ENCODE measurements at regions not wholly inside any gene's neighbourhood (a gene's known extent, or its start where the extent isn't known, plus 50 kb on each side); places are given as distances from the start of the nearest gene placed in this dataset.
"Not testable (repeated sequence)": the region's sequence is repeated elsewhere in the genome, so short reads cannot be mapped to it uniquely, and the experiment has no call there.

GRCh38 chr21:35274090-35274489, 225.0 kb upstream of the RUNX1 start:
- DNase-seq = no peak

- no peak for DNase-seq
Observed at GRCh38 chr21:35273333-35273732, 224.2 kb upstream of the RUNX1 start.

GRCh38 chr21:35271344-35272118, 222.4 kb upstream of the RUNX1 start:
- not testable (repeated sequence) for DNase-seq

GRCh38 chr21:35268817-35269216, 219.7 kb upstream of the RUNX1 start:
- DNase-seq = no peak

GRCh38 chr21:35268261-35268660, 219.2 kb upstream of the RUNX1 start:
- no peak for DNase-seq

- DNase-seq = no peak
Observed at GRCh38 chr21:35266546-35266945, 217.4 kb upstream of the RUNX1 start.

- DNase-seq = no peak
Observed at GRCh38 chr21:35265170-35265877, 216.2 kb upstream of the RUNX1 start.

GRCh38 chr21:35259457-35259856, 210.4 kb upstream of the RUNX1 start:
- DNase-seq = no peak

- no peak for DNase-seq
Observed at GRCh38 chr21:35258521-35258920, 209.4 kb upstream of the RUNX1 start.

GRCh38 chr21:35257413-35257812, 208.3 kb upstream of the RUNX1 start:
- DNase-seq = no peak

GRCh38 chr21:35256468-35256988, 207.4 kb upstream of the RUNX1 start:
- no peak for DNase-seq

GRCh38 chr21:35254765-35255138, 205.7 kb upstream of the RUNX1 start:
- DNase-seq = no peak

- no peak for DNase-seq
Observed at GRCh38 chr21:35254006-35254764, 205.1 kb upstream of the RUNX1 start.

- no peak for DNase-seq
Observed at GRCh38 chr21:35252831-35253230, 203.7 kb upstream of the RUNX1 start.

- no peak for DNase-seq
Observed at GRCh38 chr21:35249636-35250035, 200.5 kb upstream of the RUNX1 start.

- no peak for DNase-seq
Observed at GRCh38 chr21:35245879-35246278, 196.8 kb upstream of the RUNX1 start.

- DNase-seq = no peak
Observed at GRCh38 chr21:35244514-35244913, 195.4 kb upstream of the RUNX1 start.

GRCh38 chr21:35243171-35243570, 194.1 kb upstream of the RUNX1 start:
- DNase-seq = no peak

GRCh38 chr21:35239811-35240219, 190.7 kb upstream of the RUNX1 start:
- no peak for DNase-seq

GRCh38 chr21:35238119-35238518, 189.0 kb upstream of the RUNX1 start:
- DNase-seq = no peak

GRCh38 chr21:35237287-35237686, 188.2 kb upstream of the RUNX1 start:
- DNase-seq = no peak

- no peak for DNase-seq
Observed at GRCh38 chr21:35236090-35236489, 187.0 kb upstream of the RUNX1 start.

GRCh38 chr21:35234725-35235124, 185.6 kb upstream of the RUNX1 start:
- DNase-seq = no peak

- DNase-seq = no peak
Observed at GRCh38 chr21:35233756-35234155, 184.7 kb upstream of the RUNX1 start.
